Kasumi-1 (cell line): ENCODE measurements at regions not wholly inside any gene's neighbourhood (a gene's known extent, or its start where the extent isn't known, plus 50 kb on each side); places are given as distances from the start of the nearest gene placed in this dataset.

ENCODE experiments used
- DNase-seq, 2 experiments: peaks; one replicate each; lab custom pipeline; 2025; lab: John Stamatoyannopoulos, UW

- DNase-seq, result no peak
Measured at GRCh38 chr9:99699396-99699795, 122.3 kb upstream of the NR4A3 start.

- DNase-seq, result no peak
Measured at GRCh38 chr9:99712214-99712613, 109.5 kb upstream of the NR4A3 start.

- DNase-seq, result no peak
Measured at GRCh38 chr9:99713838-99714306, 107.8 kb upstream of the NR4A3 start.

GRCh38 chr9:99718631-99719030 lies 103.1 kb upstream of the NR4A3 start:
- DNase-seq, result no peak

GRCh38 chr9:99720455-99721050 lies 101.1 kb upstream of the NR4A3 start:
- DNase-seq, result peak; percentile 41 to 44

GRCh38 chr9:99721898-99722297 lies 99.8 kb upstream of the NR4A3 start:
- DNase-seq, result no peak

GRCh38 chr9:99722877-99723276 lies 98.8 kb upstream of the NR4A3 start:
- DNase-seq, result no peak

GRCh38 chr9:99724640-99725039 lies 97.0 kb upstream of the NR4A3 start:
- no peak for DNase-seq

GRCh38 chr9:99725852-99726251 lies 95.8 kb upstream of the NR4A3 start:
- no peak for DNase-seq

GRCh38 chr9:99726758-99727157 lies 94.9 kb upstream of the NR4A3 start:
- no peak for DNase-seq

- no peak for DNase-seq
Measured at GRCh38 chr9:99730062-99730461, 91.6 kb upstream of the NR4A3 start.

GRCh38 chr9:99731950-99732349 lies 89.7 kb upstream of the NR4A3 start:
- DNase-seq, result no peak

- DNase-seq, result peak; percentile 63
Measured at GRCh38 chr9:99732715-99733114, 89.0 kb upstream of the NR4A3 start.

GRCh38 chr9:99735041-99735440 lies 86.6 kb upstream of the NR4A3 start:
- no peak for DNase-seq

- DNase-seq, result no peak
Measured at GRCh38 chr9:99736291-99736690, 85.4 kb upstream of the NR4A3 start.

- DNase-seq, result no peak
Measured at GRCh38 chr9:99737649-99738048, 84.0 kb upstream of the NR4A3 start.

GRCh38 chr9:99743006-99743405 lies 78.7 kb upstream of the NR4A3 start:
- DNase-seq, result no peak

GRCh38 chr9:99743455-99743854 lies 78.2 kb upstream of the NR4A3 start:
- no peak for DNase-seq

- no peak for DNase-seq
Measured at GRCh38 chr9:99744132-99744531, 77.6 kb upstream of the NR4A3 start.

- no peak for DNase-seq
Measured at GRCh38 chr9:99745085-99745484, 76.6 kb upstream of the NR4A3 start.

- DNase-seq, result no peak
Measured at GRCh38 chr9:99746406-99746805, 75.3 kb upstream of the NR4A3 start.

- DNase-seq, result no peak
Measured at GRCh38 chr9:99748266-99748665, 73.4 kb upstream of the NR4A3 start.

- no peak for DNase-seq
Measured at GRCh38 chr9:99748676-99749075, 73.0 kb upstream of the NR4A3 start.

GRCh38 chr9:99749641-99750040 lies 72.0 kb upstream of the NR4A3 start:
- DNase-seq, result no peak

- DNase-seq, result no peak
Measured at GRCh38 chr9:99750526-99750925, 71.2 kb upstream of the NR4A3 start.
